BJ (cell line): ENCODE measurements at regions not wholly inside any gene's neighbourhood (a gene's known extent, or its start where the extent isn't known, plus 50 kb on each side); places are given as distances from the start of the nearest gene placed in this dataset.

Experiments
- CTCF ChIA-PET: fragments of 350-600 bp; formaldehyde crosslinking; extraction: SDS; loops from one replicate; lab custom pipeline; 2021; ENCODE audit warnings: antibody characterized with exemption, inconsistent platforms; lab: Yijun Ruan, JAX
- POLR2A ChIA-PET: fragments of 300-600 bp; sonication (Branson Sonifier 250); formaldehyde crosslinking; extraction: SDS; loops from one replicate; lab custom pipeline; 2021; ENCODE audit warnings: antibody characterized with exemption; lab: Charles Lee
- DNase-seq: peaks from one replicate; pipeline ENCODE4 v3.0.0-alpha.2; 2011; ENCODE audit warnings: low read depth
- H3K27me3 ChIP-seq: 2 replicates; pipeline ENCODE4 v1.6.0; 2011; ENCODE audit warnings: low read length; ENCODE audit not compliant: control insufficient read depth, insufficient read depth
- H3K36me3 ChIP-seq: 2 replicates; pipeline ENCODE4 v1.5.1; 2011; ENCODE audit warnings: low read length; ENCODE audit not compliant: control insufficient read depth, insufficient read depth
- H3K4me3 ChIP-seq: 2 replicates; pipeline ENCODE4 v1.5.1; 2011; ENCODE audit warnings: low read depth, mild to moderate bottlenecking, control low read depth, low read length
- CTCF ChIP-seq: IDR thresholded peaks from 2 replicates; pipeline ENCODE4 v1.5.1; 2011; ENCODE audit warnings: low read depth, mild to moderate bottlenecking, control low read depth, inconsistent platforms, low read length, moderate library complexity; ENCODE audit not compliant: insufficient read depth

GRCh38 chr2:567496-567864 is 109.7 kb downstream of the TMEM18 start:
- ChIA-PET POLR2A (no interaction called here), CTCF (no interaction called here)
- TF ChIP-seq CTCF, result no peak
- Histone ChIP-seq H3K27me3 (no peaks in the 10 kb centered on the region), H3K36me3 (no peaks in the 10 kb centered on the region), H3K4me3 (no peak overlapping the region)
- DNase-seq, result no peak

- Histone ChIP-seq H3K27me3 (no peaks in the 10 kb centered on the region), H3K4me3 (no peak overlapping the region), H3K36me3 (no peaks in the 10 kb centered on the region)
- TF ChIP-seq CTCF, result no peak
- CTCF ChIA-PET, result no interaction called here
- POLR2A ChIA-PET, result no interaction called here
- no peak for DNase-seq
Measured at GRCh38 chr2:566379-567313, 110.6 kb downstream of the TMEM18 start.

- no peak for TF ChIP-seq CTCF
- ChIA-PET CTCF (interaction anchor here (1.3 kb wide), 1 partner anchor 9 kb away, joined by 4 read pairs; no protein-coding TSS in a partner anchor), POLR2A (no interaction called here)
- no peak overlapping the region for H3K4me3 ChIP-seq
- DNase-seq, result no peak
- H3K27me3 ChIP-seq, result no peaks in the 10 kb centered on the region
- H3K36me3 ChIP-seq, result no peaks in the 10 kb centered on the region
Measured at GRCh38 chr2:564471-565181, 112.6 kb downstream of the TMEM18 start.

- POLR2A ChIA-PET, result no interaction called here
- no peak for DNase-seq
- TF ChIP-seq CTCF, result no peak
- Histone ChIP-seq H3K27me3 (no peaks in the 10 kb centered on the region), H3K4me3 (no peak overlapping the region), H3K36me3 (no peaks in the 10 kb centered on the region)
- CTCF ChIA-PET, result no interaction called here
Measured at GRCh38 chr2:563512-563911, 113.7 kb downstream of the TMEM18 start.

GRCh38 chr2:562391-563364 is 114.5 kb downstream of the TMEM18 start:
- TF ChIP-seq CTCF, result no peak
- no peak for DNase-seq
- H3K4me3 ChIP-seq, result no peak overlapping the region
- no peaks in the 10 kb centered on the region for H3K27me3 ChIP-seq
- ChIA-PET POLR2A (no interaction called here), CTCF (no interaction called here)
- no peaks in the 10 kb centered on the region for H3K36me3 ChIP-seq
